Activated naive CD4-positive, alpha-beta T cell treated with anti-CD3 and anti-CD28 coated beads, Interleukin-2, amount 10 ng/mL, durations not matched to agents 7 days and 5 days (primary cell): ENCODE measurements at regions not wholly inside any gene's neighbourhood (a gene's known extent, or its start where the extent isn't known, plus 50 kb on each side); places are given as distances from the start of the nearest gene placed in this dataset.

Source experiments
- CTCF ChIA-PET: fragments of 350-600 bp; sonication (Branson Sonifier 250); formaldehyde crosslinking; loops from one replicate; lab custom pipeline; 2021; ENCODE audit warnings: antibody characterized with exemption; lab: Charles Lee
- DNase-seq: peaks from one replicate; pipeline ENCODE4 v3.0.0-alpha.2; 2020
- H3K27ac Mint-ChIP-seq: one replicate; pipeline ENCODE4 v1.8.0; 2021; ENCODE audit warnings: mild to moderate bottlenecking, moderate library complexity, mixed read lengths
- H3K27me3 Mint-ChIP-seq: one replicate; pipeline ENCODE4 v1.8.0; 2021; ENCODE audit warnings: mild to moderate bottlenecking, mixed read lengths
- H3K36me3 Mint-ChIP-seq: one replicate; pipeline ENCODE4 v1.8.0; 2021; ENCODE audit warnings: mixed read lengths
- H3K4me1 Mint-ChIP-seq: one replicate; pipeline ENCODE4 v1.8.0; 2021; ENCODE audit warnings: mixed read lengths
- H3K4me3 Mint-ChIP-seq: one replicate; pipeline ENCODE4 v1.8.0; 2021; ENCODE audit warnings: mild to moderate bottlenecking, moderate library complexity, mixed read lengths
- H3K9me3 Mint-ChIP-seq: one replicate; pipeline ENCODE4 v1.8.0; 2021; ENCODE audit warnings: mixed read lengths

DNA sequence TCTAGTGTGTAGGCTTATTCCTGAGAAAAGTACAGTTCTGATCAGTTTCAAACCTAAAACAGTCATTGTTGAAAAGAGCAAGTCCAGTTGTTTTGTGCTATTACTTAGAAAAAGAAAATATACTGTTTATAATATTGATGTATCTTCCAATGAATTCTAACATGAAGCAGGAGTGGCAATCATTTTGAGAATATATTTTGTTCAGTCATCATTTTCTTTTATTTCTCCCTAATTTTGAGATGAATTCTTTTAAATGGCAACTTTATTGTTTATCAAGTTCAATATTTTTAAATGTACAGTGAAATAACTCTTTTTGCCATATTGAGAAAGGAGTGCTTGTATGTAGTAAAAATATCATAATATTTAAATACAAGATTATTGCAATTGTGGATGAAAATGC lies 862.2 kb upstream of the MDGA2 start:
- DNase-seq: no peak
- H3K9me3 Mint-ChIP-seq: peaks cover 3% of the 10 kb centered on the region
- H3K4me1 Mint-ChIP-seq: no peaks in the 10 kb centered on the region
- no peak overlapping the region for H3K27ac Mint-ChIP-seq
- CTCF ChIA-PET: no interaction called here
- H3K27me3 Mint-ChIP-seq: no peaks in the 10 kb centered on the region
- no peak overlapping the region for H3K4me3 Mint-ChIP-seq
- no peaks in the 10 kb centered on the region for H3K36me3 Mint-ChIP-seq

DNA sequence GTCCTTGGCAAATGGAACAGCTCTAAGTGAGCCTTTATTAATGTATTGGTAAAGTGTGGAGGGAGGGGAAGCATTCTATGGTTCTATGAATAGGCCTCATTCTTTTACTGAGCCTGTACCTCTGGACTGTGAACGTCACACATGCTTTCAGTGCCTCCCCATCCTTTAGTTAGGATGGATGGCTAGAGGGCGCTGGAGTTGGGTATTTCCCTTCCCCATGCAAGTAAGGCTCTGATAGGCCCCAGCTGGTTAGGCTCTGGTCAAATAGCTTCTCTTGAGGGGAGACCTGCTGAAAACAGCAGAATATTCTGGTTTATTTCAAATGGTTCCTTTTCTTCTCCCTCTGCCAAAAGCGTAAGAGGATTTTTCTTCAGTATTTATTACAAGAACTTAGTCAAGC lies 860.9 kb upstream of the MDGA2 start:
- Mint-ChIP-seq H3K9me3 (peaks cover 3% of the 10 kb centered on the region), H3K4me1 (no peaks in the 10 kb centered on the region), H3K4me3 (no peak overlapping the region), H3K27me3 (no peaks in the 10 kb centered on the region), H3K36me3 (no peaks in the 10 kb centered on the region), H3K27ac (no peak overlapping the region)
- DNase-seq: no peak
- CTCF ChIA-PET: no interaction called here

DNA sequence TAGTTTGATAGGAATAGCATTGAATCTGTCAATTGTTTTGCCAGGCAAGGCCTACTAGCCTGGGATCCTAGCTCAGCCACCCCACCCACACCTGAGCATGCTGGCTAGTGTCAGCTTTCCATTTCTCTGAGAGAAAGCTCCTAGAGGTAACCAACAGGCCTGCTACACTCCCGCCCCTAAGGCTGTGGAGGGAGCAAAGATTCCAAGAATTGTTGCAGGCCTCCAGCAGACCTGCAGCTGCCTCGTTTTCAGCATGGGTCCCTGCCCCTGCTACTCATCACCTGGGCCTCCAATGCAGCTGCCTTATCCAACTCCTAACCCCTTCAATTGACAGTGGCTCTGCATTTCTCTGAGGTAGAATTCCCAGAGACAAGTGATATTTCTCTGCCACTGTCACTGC lies 852.4 kb upstream of the MDGA2 start:
- H3K36me3 Mint-ChIP-seq: no peaks in the 10 kb centered on the region
- H3K9me3 Mint-ChIP-seq: peaks cover 9% of the 10 kb centered on the region
- no peaks in the 10 kb centered on the region for H3K27me3 Mint-ChIP-seq
- no peak overlapping the region for H3K4me3 Mint-ChIP-seq
- no peak for DNase-seq
- CTCF ChIA-PET: no interaction called here
- no peaks in the 10 kb centered on the region for H3K4me1 Mint-ChIP-seq
- H3K27ac Mint-ChIP-seq: no peak overlapping the region

DNA sequence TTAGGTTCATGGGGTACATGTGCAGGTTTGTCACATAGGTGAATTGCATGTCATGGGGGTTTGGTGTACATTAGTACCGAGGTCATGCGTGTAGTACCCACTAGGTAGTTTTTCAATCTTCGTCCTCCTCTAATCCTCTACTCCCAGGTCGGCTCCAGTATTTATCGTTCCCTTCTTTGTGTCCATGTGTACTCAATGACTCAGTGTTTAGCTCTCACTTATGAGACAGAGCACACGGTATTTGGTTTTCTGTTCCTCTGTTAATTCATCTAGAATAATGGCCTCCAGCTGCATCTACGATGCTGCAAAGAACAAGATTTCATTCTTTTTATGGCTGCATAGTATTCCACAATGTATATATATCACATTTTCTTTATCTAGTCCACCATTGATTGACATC lies 850.9 kb upstream of the MDGA2 start:
- Mint-ChIP-seq H3K36me3 (no peaks in the 10 kb centered on the region), H3K27me3 (no peaks in the 10 kb centered on the region), H3K27ac (no peak overlapping the region), H3K4me3 (no peak overlapping the region), H3K9me3 (peaks cover 9% of the 10 kb centered on the region), H3K4me1 (no peaks in the 10 kb centered on the region)
- CTCF ChIA-PET: no interaction called here
- DNase-seq: no peak

DNA sequence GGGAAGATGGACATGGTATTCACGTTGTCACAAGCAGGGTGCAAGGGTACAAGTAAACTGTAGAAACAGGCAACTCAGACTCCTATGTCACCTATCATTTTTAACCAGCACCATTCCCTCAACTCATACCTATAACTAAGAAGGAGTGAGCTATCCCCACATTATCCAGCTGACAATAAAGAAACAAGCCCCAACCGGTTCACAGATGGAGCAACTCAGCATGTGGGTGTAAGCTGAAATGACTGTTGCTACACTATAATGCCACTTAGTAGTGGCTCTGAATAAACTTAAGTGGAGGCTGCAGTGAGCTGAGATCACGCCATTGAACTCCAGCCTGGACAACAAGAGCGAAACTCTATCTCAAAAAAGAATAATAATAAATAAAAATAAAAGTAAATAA lies 829.5 kb upstream of the MDGA2 start:
- no peaks in the 10 kb centered on the region for H3K36me3 Mint-ChIP-seq
- H3K27ac Mint-ChIP-seq: no peak overlapping the region
- no peaks in the 10 kb centered on the region for H3K27me3 Mint-ChIP-seq
- H3K9me3 Mint-ChIP-seq: no peaks in the 10 kb centered on the region
- CTCF ChIA-PET: no interaction called here
- H3K4me3 Mint-ChIP-seq: no peak overlapping the region
- no peak for DNase-seq
- H3K4me1 Mint-ChIP-seq: no peaks in the 10 kb centered on the region

DNA sequence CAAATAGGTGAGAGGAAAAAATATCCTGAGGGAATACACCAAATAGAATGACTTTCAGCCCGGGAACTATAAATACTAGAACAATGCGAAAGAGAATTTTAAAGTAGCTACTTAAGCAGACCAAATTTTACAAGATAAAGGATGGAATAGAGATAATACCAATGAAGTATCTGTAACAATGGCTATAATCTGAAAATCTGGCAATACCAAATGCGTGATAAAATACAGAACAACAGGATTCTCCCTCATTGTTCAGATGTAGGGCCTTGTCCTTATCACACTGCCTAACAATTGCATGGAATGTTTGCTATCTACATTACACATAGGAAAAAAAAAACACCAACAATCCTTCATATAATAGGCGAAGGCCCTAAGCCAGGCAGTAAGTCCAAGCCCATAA lies 815.4 kb upstream of the MDGA2 start:
- CTCF ChIA-PET: no interaction called here
- Mint-ChIP-seq H3K36me3 (no peaks in the 10 kb centered on the region), H3K27me3 (no peaks in the 10 kb centered on the region), H3K27ac (no peak overlapping the region), H3K4me3 (no peak overlapping the region), H3K4me1 (no peaks in the 10 kb centered on the region), H3K9me3 (peaks cover 7% of the 10 kb centered on the region)
- DNase-seq: no peak

DNA sequence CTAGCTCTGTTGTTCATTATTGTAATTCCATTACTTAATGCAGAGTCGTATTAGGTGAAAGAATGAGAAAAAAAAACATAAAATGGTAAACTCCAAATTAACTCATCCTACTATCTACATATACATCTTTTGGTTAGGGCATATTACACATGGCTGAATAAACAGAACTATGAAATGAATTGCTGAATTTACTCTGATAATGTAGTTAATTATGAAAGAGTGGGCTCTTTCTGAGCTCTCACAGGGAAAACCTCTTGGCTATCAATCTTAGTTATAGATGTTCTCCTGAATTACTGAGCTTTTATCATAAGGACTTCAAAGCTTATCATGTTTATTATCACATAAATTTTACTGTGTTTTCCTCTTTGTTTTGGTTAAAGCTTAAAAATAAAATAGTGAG lies 798.5 kb upstream of the MDGA2 start:
- Mint-ChIP-seq H3K9me3 (peaks cover 4% of the 10 kb centered on the region), H3K36me3 (no peaks in the 10 kb centered on the region), H3K4me1 (no peaks in the 10 kb centered on the region), H3K4me3 (no peak overlapping the region), H3K27me3 (no peaks in the 10 kb centered on the region), H3K27ac (no peak overlapping the region)
- CTCF ChIA-PET: no interaction called here
- no peak for DNase-seq

DNA sequence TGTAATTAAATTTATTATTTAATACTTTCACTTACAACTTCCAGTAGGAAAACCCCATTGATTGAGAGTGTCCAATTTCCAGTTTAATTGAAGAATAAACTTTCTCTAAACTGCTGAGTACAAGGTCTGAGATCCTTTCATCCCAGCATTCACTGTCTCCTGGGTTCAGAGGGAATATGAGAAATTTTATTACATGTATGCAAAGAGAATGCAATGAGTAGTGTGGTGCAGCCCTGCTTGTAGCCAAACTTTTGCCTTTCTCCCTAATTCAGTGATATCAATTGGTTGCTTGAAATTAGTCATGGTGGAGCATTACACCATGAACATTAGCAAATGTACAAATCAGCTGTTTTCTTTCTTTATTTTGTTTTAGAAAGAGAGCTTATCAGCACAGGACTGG lies 780.6 kb upstream of the MDGA2 start:
- CTCF ChIA-PET: no interaction called here
- no peaks in the 10 kb centered on the region for H3K27me3 Mint-ChIP-seq
- no peaks in the 10 kb centered on the region for H3K36me3 Mint-ChIP-seq
- no peaks in the 10 kb centered on the region for H3K9me3 Mint-ChIP-seq
- no peaks in the 10 kb centered on the region for H3K4me1 Mint-ChIP-seq
- H3K27ac Mint-ChIP-seq: no peak overlapping the region
- no peak overlapping the region for H3K4me3 Mint-ChIP-seq
- no peak for DNase-seq

DNA sequence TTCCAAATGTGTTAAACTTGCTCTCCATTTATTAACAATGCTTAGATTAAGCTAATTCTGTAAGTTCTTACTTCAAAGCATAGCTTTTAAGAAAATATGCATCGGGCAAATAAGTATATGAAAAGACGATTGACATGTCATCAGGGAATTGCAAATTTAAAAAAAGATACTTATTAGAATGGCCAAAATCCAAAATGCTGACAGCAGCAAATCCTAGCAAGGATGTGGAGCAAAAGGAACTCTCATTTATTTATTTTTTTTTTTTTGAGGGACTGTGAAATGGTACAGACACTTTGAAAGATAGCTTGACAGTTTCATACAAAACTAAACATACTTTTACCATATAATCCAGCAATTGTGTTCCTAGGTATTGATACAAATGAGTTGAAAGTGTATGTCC lies 779.5 kb upstream of the MDGA2 start:
- CTCF ChIA-PET: no interaction called here
- Mint-ChIP-seq H3K4me1 (no peaks in the 10 kb centered on the region), H3K36me3 (no peaks in the 10 kb centered on the region), H3K27me3 (no peaks in the 10 kb centered on the region), H3K27ac (no peak overlapping the region), H3K9me3 (no peaks in the 10 kb centered on the region), H3K4me3 (no peak overlapping the region)
- no peak for DNase-seq

DNA sequence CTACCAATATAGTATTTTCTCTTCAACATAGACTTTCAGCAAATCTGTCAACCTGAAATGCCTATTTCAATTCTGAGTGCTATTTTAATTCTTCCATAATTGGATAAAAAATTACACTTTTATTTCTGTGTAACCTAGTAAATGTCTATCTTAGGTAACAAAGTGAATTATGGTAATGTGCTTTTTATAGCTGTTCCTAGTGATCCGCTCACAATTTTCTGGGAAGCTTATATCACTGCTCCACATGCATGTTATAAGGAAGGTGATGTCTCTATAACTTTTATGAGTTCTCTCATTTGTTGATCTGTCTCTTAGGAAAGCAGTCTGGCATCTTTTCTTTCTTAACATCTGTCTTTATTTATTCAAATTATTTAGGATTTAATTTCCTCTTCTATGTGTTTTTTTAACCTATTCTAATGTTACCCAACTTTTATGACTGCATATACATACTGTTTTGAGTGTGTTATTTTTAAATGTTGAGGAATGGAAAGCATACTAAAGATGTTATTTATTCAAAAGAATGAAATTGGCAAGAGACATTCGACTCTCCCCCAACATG lies 777.1 kb upstream of the MDGA2 start:
- Mint-ChIP-seq H3K27me3 (no peaks in the 10 kb centered on the region), H3K9me3 (peaks cover 6% of the 10 kb centered on the region), H3K4me1 (no peaks in the 10 kb centered on the region), H3K36me3 (no peaks in the 10 kb centered on the region), H3K4me3 (no peak overlapping the region), H3K27ac (no peak overlapping the region)
- no peak for DNase-seq
- CTCF ChIA-PET: no interaction called here

DNA sequence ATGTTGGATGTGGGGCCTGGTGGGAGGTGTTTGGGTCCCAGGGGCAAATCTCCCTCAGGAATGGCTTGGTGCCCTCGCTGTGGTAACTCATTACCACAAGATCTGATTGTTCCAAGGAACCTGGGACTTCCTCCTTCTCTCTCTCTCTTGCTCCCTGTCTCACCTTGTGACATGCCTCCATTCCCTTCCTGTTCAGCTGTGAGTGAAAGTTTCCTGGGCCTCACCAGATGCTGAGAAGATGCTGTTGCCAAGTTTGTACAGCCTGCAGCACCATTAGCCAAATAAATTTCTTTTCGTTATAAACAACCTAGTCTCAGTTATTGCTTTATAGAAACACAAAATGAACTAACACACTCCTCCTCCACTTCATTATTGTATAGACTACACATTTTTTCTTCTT lies 759.8 kb upstream of the MDGA2 start:
- no peaks in the 10 kb centered on the region for H3K36me3 Mint-ChIP-seq
- no peak overlapping the region for H3K27ac Mint-ChIP-seq
- peaks cover 3% of the 10 kb centered on the region for H3K9me3 Mint-ChIP-seq
- no peak overlapping the region for H3K4me3 Mint-ChIP-seq
- DNase-seq: no peak
- H3K4me1 Mint-ChIP-seq: no peaks in the 10 kb centered on the region
- no peaks in the 10 kb centered on the region for H3K27me3 Mint-ChIP-seq
- CTCF ChIA-PET: no interaction called here

DNA sequence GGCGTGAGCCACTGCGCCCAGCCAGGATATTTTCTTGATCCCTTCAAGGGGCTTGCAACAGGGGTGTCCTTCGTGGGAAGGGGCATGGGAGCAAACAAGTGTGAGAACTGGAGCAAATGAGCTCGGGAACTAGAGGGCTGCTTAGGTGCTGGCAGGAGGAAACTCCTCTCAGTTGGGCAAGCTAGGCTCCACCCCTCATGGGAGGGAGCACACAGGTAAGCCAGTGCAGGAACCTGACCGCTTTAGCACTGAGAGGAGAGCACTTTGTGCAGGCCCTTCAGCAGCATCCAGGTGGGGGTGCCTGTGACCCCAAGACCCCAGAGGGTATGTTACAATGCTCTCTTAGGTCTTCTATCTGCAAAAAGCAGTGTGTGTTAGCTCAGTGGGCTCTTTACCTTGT lies 755.4 kb upstream of the MDGA2 start:
- no peaks in the 10 kb centered on the region for H3K27me3 Mint-ChIP-seq
- no peak for DNase-seq
- no peak overlapping the region for H3K27ac Mint-ChIP-seq
- no peaks in the 10 kb centered on the region for H3K4me1 Mint-ChIP-seq
- H3K9me3 Mint-ChIP-seq: peaks cover 1% of the 10 kb centered on the region
- CTCF ChIA-PET: no interaction called here
- H3K36me3 Mint-ChIP-seq: no peaks in the 10 kb centered on the region
- no peak overlapping the region for H3K4me3 Mint-ChIP-seq

DNA sequence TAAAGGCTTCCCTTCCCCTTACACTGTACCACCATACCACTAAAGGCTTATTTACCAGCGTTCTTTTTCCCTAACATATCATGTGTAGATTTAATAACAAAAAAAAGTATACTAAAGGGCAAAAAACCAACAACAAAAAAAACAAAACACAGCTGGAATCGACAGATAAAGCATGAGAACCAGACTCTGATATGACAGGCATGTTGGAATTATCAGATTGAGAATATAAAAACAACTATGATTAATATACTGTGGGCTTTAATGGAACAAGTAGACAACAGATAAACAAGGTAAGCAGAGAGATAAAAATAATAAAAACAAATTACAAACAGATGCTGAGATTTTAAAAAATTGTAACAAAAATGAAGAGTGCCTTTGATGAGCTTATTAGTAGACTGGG lies 754.1 kb upstream of the MDGA2 start:
- CTCF ChIA-PET: no interaction called here
- H3K4me1 Mint-ChIP-seq: no peaks in the 10 kb centered on the region
- DNase-seq: no peak
- H3K36me3 Mint-ChIP-seq: no peaks in the 10 kb centered on the region
- no peaks in the 10 kb centered on the region for H3K27me3 Mint-ChIP-seq
- H3K27ac Mint-ChIP-seq: no peak overlapping the region
- no peak overlapping the region for H3K4me3 Mint-ChIP-seq
- peaks cover 1% of the 10 kb centered on the region for H3K9me3 Mint-ChIP-seq

DNA sequence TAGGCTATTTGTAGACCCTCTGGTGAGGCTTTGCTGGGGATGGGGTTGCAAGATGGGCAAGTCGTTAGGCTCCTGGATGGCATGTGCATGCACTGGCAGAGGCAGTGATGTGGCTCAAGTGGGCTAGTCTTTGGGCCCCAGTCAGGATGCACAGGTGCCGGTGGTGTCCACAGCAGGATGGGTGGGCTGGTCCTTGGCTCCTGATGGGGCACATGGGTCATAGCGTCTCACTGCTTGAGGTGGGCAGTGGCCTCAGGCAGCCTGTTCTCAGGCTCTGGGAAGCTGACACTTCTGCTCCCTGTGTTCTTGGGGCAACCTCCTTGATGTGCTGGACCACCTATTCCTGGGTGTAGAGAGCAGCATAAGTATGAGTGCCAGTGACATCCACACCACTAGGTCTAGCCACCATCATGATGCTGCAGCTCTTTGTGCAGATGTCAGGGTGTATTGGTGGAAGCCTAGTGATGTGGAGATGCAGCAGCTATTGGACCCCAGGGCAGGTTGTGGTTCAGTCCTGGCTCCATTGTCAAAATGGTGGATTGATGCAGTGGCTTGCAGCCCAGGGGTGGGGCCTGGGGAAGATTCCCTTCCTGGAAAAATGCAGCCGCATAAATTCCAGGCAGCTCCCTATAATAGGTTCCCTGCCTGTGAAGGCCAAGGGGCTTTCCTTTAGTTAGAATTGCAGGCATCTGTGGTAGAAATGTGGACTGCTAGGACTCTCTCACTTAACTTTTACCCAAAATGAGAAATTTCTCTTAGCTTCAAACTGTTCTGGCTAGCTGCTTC lies 742.5 kb upstream of the MDGA2 start:
- no peak overlapping the region for H3K4me3 Mint-ChIP-seq
- no peak overlapping the region for H3K27ac Mint-ChIP-seq
- H3K9me3 Mint-ChIP-seq: peaks cover 12% of the 10 kb centered on the region
- CTCF ChIA-PET: no interaction called here
- H3K27me3 Mint-ChIP-seq: no peaks in the 10 kb centered on the region
- H3K36me3 Mint-ChIP-seq: no peaks in the 10 kb centered on the region
- no peaks in the 10 kb centered on the region for H3K4me1 Mint-ChIP-seq
- DNase-seq: no peak

DNA sequence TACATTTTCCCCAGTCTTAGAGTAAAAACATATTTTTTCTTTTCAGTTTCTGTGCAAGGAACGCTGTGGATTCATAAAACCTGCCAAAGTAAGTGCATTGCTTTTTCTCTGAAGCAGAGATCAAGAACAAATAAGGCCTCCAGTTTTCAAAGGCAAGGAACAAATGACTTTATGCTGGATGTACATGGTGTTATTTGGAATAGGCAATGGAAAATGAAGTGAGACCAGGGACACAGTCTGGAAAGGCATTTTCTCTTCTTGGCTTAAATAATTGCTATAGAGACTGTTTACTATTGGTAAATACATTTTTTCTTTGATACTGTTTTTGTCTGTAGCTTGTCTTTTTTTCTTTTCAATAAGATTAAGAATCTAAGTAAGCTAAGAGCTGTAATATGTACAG lies 725.9 kb upstream of the MDGA2 start:
- CTCF ChIA-PET: no interaction called here
- no peaks in the 10 kb centered on the region for H3K36me3 Mint-ChIP-seq
- no peaks in the 10 kb centered on the region for H3K4me1 Mint-ChIP-seq
- peaks cover 7% of the 10 kb centered on the region for H3K9me3 Mint-ChIP-seq
- H3K27me3 Mint-ChIP-seq: no peaks in the 10 kb centered on the region
- H3K4me3 Mint-ChIP-seq: no peak overlapping the region
- DNase-seq: no peak
- H3K27ac Mint-ChIP-seq: no peak overlapping the region
